HT-29 (cell line): ENCODE measurements at regions not wholly inside any gene's neighbourhood (a gene's known extent, or its start where the extent isn't known, plus 50 kb on each side); places are given as distances from the start of the nearest gene placed in this dataset.

Experiments used
- DNase-seq: peaks from one replicate; pipeline ENCODE4 v3.0.0-alpha.2; 2015; ENCODE audit warnings: low spot score

GRCh38 chr6:98454809-98455322 is 379.5 kb upstream of the POU3F2 start:
- DNase-seq: no peak

- no peak for DNase-seq
Measured at GRCh38 chr6:98458708-98459107, 375.7 kb upstream of the POU3F2 start.

- DNase-seq: peak; percentile 3
Measured at GRCh38 chr6:98463038-98464000, 371.1 kb upstream of the POU3F2 start.

- DNase-seq: no peak
Measured at GRCh38 chr6:98467091-98467490, 367.3 kb upstream of the POU3F2 start.

- no peak for DNase-seq
Measured at GRCh38 chr6:98467902-98468301, 366.5 kb upstream of the POU3F2 start.

GRCh38 chr6:98469141-98469540 is 365.2 kb upstream of the POU3F2 start:
- no peak for DNase-seq

- no peak for DNase-seq
Measured at GRCh38 chr6:98470821-98471220, 363.6 kb upstream of the POU3F2 start.

- DNase-seq: no peak
Measured at GRCh38 chr6:98471444-98471843, 362.9 kb upstream of the POU3F2 start.

- DNase-seq: no peak
Measured at GRCh38 chr6:98477231-98477630, 357.1 kb upstream of the POU3F2 start.

- no peak for DNase-seq
Measured at GRCh38 chr6:98484696-98485095, 349.7 kb upstream of the POU3F2 start.

GRCh38 chr6:98485593-98485992 is 348.8 kb upstream of the POU3F2 start:
- no peak for DNase-seq

GRCh38 chr6:98486057-98486456 is 348.3 kb upstream of the POU3F2 start:
- no peak for DNase-seq

- DNase-seq: no peak
Measured at GRCh38 chr6:98487612-98488011, 346.8 kb upstream of the POU3F2 start.

- no peak for DNase-seq
Measured at GRCh38 chr6:98498144-98498775, 336.1 kb upstream of the POU3F2 start.

- no peak for DNase-seq
Measured at GRCh38 chr6:98498866-98499265, 335.5 kb upstream of the POU3F2 start.

GRCh38 chr6:98514073-98514720 is 320.2 kb upstream of the POU3F2 start:
- DNase-seq: peak; percentile 1

GRCh38 chr6:98514796-98515195 is 319.6 kb upstream of the POU3F2 start:
- no peak for DNase-seq

GRCh38 chr6:98516206-98516605 is 318.2 kb upstream of the POU3F2 start:
- DNase-seq: no peak

GRCh38 chr6:98516866-98517265 is 317.5 kb upstream of the POU3F2 start:
- no peak for DNase-seq

GRCh38 chr6:98525860-98526259 is 308.5 kb upstream of the POU3F2 start:
- no peak for DNase-seq

GRCh38 chr6:98526465-98526864 is 307.9 kb upstream of the POU3F2 start:
- no peak for DNase-seq

- no peak for DNase-seq
Measured at GRCh38 chr6:98529364-98529763, 305.0 kb upstream of the POU3F2 start.
